ENCODE measurements at regions not wholly inside any gene's neighbourhood (a gene's known extent, or its start where the extent isn't known, plus 50 kb on each side); places are given as distances from the start of the nearest gene placed in this dataset.

- Histone ChIP-seq H3K36me3 (no peaks in the 10 kb centered on the region), H3K27ac (no peak overlapping the region), H3K27me3 (no peaks in the 10 kb centered on the region), H3K4me1 (no peaks in the 10 kb centered on the region), H3K4me3 (no peak overlapping the region), H3K9me3 (no peaks in the 10 kb centered on the region)
- ATAC-seq (no peak), DNase-seq (no peak)
- intact Hi-C loops (cut with DNase I), result no loop called here
- no peak for TF ChIP-seq CTCF (IDR thresholded peaks at IDR 0.05)
These were observed 154.2 kb upstream of the HMHB1 start for GRCh38 chr5:143657647-143658285.

- ATAC-seq, result no peak
These were observed 158.1 kb upstream of the HMHB1 start for GRCh38 chr5:143653766-143654282.

GRCh38 chr5:143653256-143653655 lies 158.7 kb upstream of the HMHB1 start:
- Histone ChIP-seq H3K4me3 (no peak overlapping the region), H3K4me1 (no peaks in the 10 kb centered on the region)
- TF ChIP-seq CTCF (IDR thresholded peaks at IDR 0.05), result no peak

More at GRCh38 chr5:143653766-143654282, 158.1 kb upstream of the HMHB1 start:
- no peaks in the 10 kb centered on the region for H3K9me3 ChIP-seq
- H3K27me3 ChIP-seq, result no peaks in the 10 kb centered on the region
- no peak overlapping the region for H3K4me3 ChIP-seq
- H3K4me1 ChIP-seq, result no peaks in the 10 kb centered on the region
- H3K27ac ChIP-seq, result no peak overlapping the region
- H3K36me3 ChIP-seq, result no peaks in the 10 kb centered on the region
- no peak for TF ChIP-seq CTCF (IDR thresholded peaks at IDR 0.05)
- intact Hi-C loops (cut with DNase I), result no loop called here
- DNase-seq, result no peak

GRCh38 chr5:143652108-143652700 lies 159.8 kb upstream of the HMHB1 start:
- Histone ChIP-seq H3K36me3 (no peaks in the 10 kb centered on the region), H3K4me3 (no peak overlapping the region), H3K27me3 (no peaks in the 10 kb centered on the region), H3K9me3 (no peaks in the 10 kb centered on the region), H3K27ac (no peak overlapping the region), H3K4me1 (no peaks in the 10 kb centered on the region)
- TF ChIP-seq CTCF (IDR thresholded peaks at IDR 0.05), result no peak
- no peak for DNase-seq
- no peak for ATAC-seq
- intact Hi-C loops (cut with DNase I), result no loop called here

More at GRCh38 chr5:143653256-143653655, 158.7 kb upstream of the HMHB1 start:
- DNase-seq (no peak), ATAC-seq (no peak)
- Histone ChIP-seq H3K9me3 (no peaks in the 10 kb centered on the region), H3K27ac (no peak overlapping the region), H3K27me3 (no peaks in the 10 kb centered on the region), H3K36me3 (no peaks in the 10 kb centered on the region)
- intact Hi-C loops (cut with DNase I), result no loop called here

GRCh38 chr5:143649937-143650621 lies 161.9 kb upstream of the HMHB1 start:
- no peak for DNase-seq
- no peak for ATAC-seq
- no peaks in the 10 kb centered on the region for H3K36me3 ChIP-seq
- intact Hi-C loops (cut with DNase I), result no loop called here
- H3K9me3 ChIP-seq, result no peaks in the 10 kb centered on the region
- H3K27ac ChIP-seq, result no peak overlapping the region
- H3K27me3 ChIP-seq, result no peaks in the 10 kb centered on the region
- no peak overlapping the region for H3K4me3 ChIP-seq
- no peaks in the 10 kb centered on the region for H3K4me1 ChIP-seq
- no peak for TF ChIP-seq CTCF (IDR thresholded peaks at IDR 0.05)

Measured in upper lobe of right lung (tissue), 1 donor.